Panc1 (cell line): ENCODE measurements at regions not wholly inside any gene's neighbourhood (a gene's known extent, or its start where the extent isn't known, plus 50 kb on each side); places are given as distances from the start of the nearest gene placed in this dataset.

Experiments
- ATAC-seq: fragments of 200-7000 bp; cut with Tn5 transposase; 2 replicates; pipeline ENCODE4 v1.9.1; 2020; ENCODE audit warnings: mild to moderate bottlenecking, moderate library complexity
- BruUV-seq: library from RNA; stranded (reverse); fragments of 400-500 nt; replicated peaks from 2 replicates; lab custom pipeline; 2021; lab: Mats Ljungman, UMichigan
- CTCF ChIA-PET: fragments of 300-600 bp; sonication (Branson Sonifier 250); formaldehyde crosslinking; loops from one replicate; lab custom pipeline; 2022; ENCODE audit warnings: antibody characterized with exemption; lab: Charles Lee
- POLR2A ChIA-PET: fragments of 300-600 bp; sonication (Branson Sonifier 250); formaldehyde crosslinking; loops from one replicate; lab custom pipeline; 2022; ENCODE audit warnings: antibody characterized with exemption; lab: Charles Lee
- DNase-seq: peaks from one replicate; pipeline ENCODE4 v3.0.0-alpha.2; 2010; ENCODE audit warnings: low read depth, low spot score
- H3K27ac ChIP-seq: 2 replicates; pipeline ENCODE4 v1.5.1; 2011; ENCODE audit warnings: mild to moderate bottlenecking, low read length, inconsistent platforms
- H3K27me3 ChIP-seq: fragments of 200-500 bp; sonication (Bioruptor generic); 2 replicates; pipeline ENCODE4 v1.6.0; 2014; ENCODE audit warnings: low read length, inconsistent platforms; ENCODE audit not compliant: control insufficient read depth, insufficient read depth
- H3K36me3 ChIP-seq: fragments of 200-500 bp; sonication (Bioruptor generic); 2 replicates; pipeline ENCODE4 v1.5.1; 2014; ENCODE audit warnings: inconsistent platforms, mild to moderate bottlenecking, low read length, moderate library complexity; ENCODE audit not compliant: control insufficient read depth, insufficient read depth
- H3K4me1 ChIP-seq: 2 replicates; pipeline ENCODE4 v1.5.1; 2011; ENCODE audit warnings: inconsistent platforms, mild to moderate bottlenecking, low read length, moderate library complexity; ENCODE audit not compliant: control insufficient read depth, insufficient read depth
- H3K4me3 ChIP-seq, 2 experiments: 2 replicates each; pipeline ENCODE4 v1.5.1; 2011 to 2012; ENCODE audit warnings: low read depth in 2 of 2, low read length in 2 of 2, mild to moderate bottlenecking in 2 of 2, inconsistent platforms in 1 of 2, moderate library complexity in 1 of 2
- H3K9me3 ChIP-seq: fragments of 200-500 bp; sonication (Bioruptor generic); 2 replicates; pipeline ENCODE4 v1.5.1; 2014; ENCODE audit warnings: low read depth, mild to moderate bottlenecking, inconsistent platforms, low read length, moderate library complexity; ENCODE audit not compliant: control insufficient read depth, insufficient read depth
- CTCF ChIP-seq: fragments of 450-650 bp; IDR thresholded peaks from 2 replicates; pipeline ENCODE4 v1.5.1; 2017; ENCODE audit warnings: mild to moderate bottlenecking
- POLR2AphosphoS5 ChIP-seq: IDR thresholded peaks from 2 replicates; pipeline ENCODE4 v1.6.1; 2012; ENCODE audit warnings: mild to moderate bottlenecking, low read depth, low read length, moderate library complexity
- REST ChIP-seq, 2 experiments: IDR thresholded peaks; 2 replicates each; pipeline ENCODE4 v1.6.1; 2011 to 2012; ENCODE audit warnings: low read depth in 2 of 2, control low read depth in 1 of 2, low read length in 1 of 2, mild to moderate bottlenecking in 1 of 2, moderate library complexity in 1 of 2; ENCODE audit not compliant: insufficient read depth in 1 of 2
- SIN3A ChIP-seq: IDR thresholded peaks from 2 replicates; pipeline ENCODE4 v1.6.1; 2012; ENCODE audit warnings: low read depth, mild to moderate bottlenecking, low read length, moderate library complexity, borderline replicate concordance; ENCODE audit not compliant: insufficient read depth
- TCF7L2 ChIP-seq: IDR thresholded peaks from 2 replicates; pipeline ENCODE4 v1.6.1; 2011; ENCODE audit warnings: mild to moderate bottlenecking, low read depth, low read length, inconsistent platforms
- in situ Hi-C: cut with HindIII; loops from 2 replicates; pipeline ENCODE4 v1.10.0; 2016; ENCODE audit warnings: low sequenced_read_pairs, low pct_unique_long_range_greater_than_20kb
- intact Hi-C: fragments of 100-400 bp; cut with micrococcal nuclease; formaldehyde crosslinking; loops from one replicate; pipeline ENCODE4 v1.10.0; 2022; ENCODE audit not compliant: unreplicated experiment

- TF ChIP-seq POLR2AphosphoS5 (no peak), SIN3A (no peak), CTCF (no peak)
- in situ Hi-C loops: no loop called here
- POLR2A ChIA-PET: no interaction called here
Observed at GRCh38 chr18:78853341-78853740, 126.3 kb upstream of the SALL3 start.

GRCh38 chr18:78855188-78855587 lies 124.4 kb upstream of the SALL3 start:
- TF ChIP-seq CTCF (no peak), REST (IDR thresholded peaks at IDR 0.05; ENCODE audit: insufficient read depth in 1 of 2, low read depth in 2 of 2, low read length in 1 of 2) (no peak), TCF7L2 (no peak), SIN3A (no peak), POLR2AphosphoS5 (no peak)
- intact Hi-C loops: no loop called here
- Histone ChIP-seq H3K27me3 (peaks cover 11% of the 10 kb centered on the region; the same call in 1 of the 2 replicates), H3K4me1 (peaks cover 4% of the 10 kb centered on the region; the same call in 1 of the 2 replicates), H3K36me3 (no peaks in the 10 kb centered on the region), H3K4me3 (no peak overlapping the region), H3K27ac (no peak overlapping the region), H3K9me3 (no peaks in the 10 kb centered on the region; the same call in 1 of the 2 replicates)
- ChIA-PET CTCF (no interaction called here), POLR2A (no interaction called here)
- DNase-seq (no peak), ATAC-seq (no peak)
- in situ Hi-C loops: no loop called here
- no TSS peak for BruUV-seq

More at GRCh38 chr18:78853341-78853740, 126.3 kb upstream of the SALL3 start:
- Histone ChIP-seq H3K27me3 (peaks cover 5% of the 10 kb centered on the region; the same call in 1 of the 2 replicates), H3K27ac (no peak overlapping the region), H3K4me3 (no peak overlapping the region), H3K9me3 (no peaks in the 10 kb centered on the region; the same call in 1 of the 2 replicates), H3K4me1 (peaks cover 4% of the 10 kb centered on the region; the same call in 1 of the 2 replicates), H3K36me3 (no peaks in the 10 kb centered on the region)
- ATAC-seq (no peak), DNase-seq (no peak)
- BruUV-seq: no TSS peak
- CTCF ChIA-PET: no interaction called here
- intact Hi-C loops: no loop called here
